ENCODE measurements at regions not wholly inside any gene's neighbourhood (a gene's known extent, or its start where the extent isn't known, plus 50 kb on each side); places are given as distances from the start of the nearest gene placed in this dataset.

GRCh38 chr13:111654531-111654930 lies 334.1 kb downstream of the TEX29 start:
- TF ChIP-seq CTCF (IDR thresholded peaks at IDR 0.05) (no peak), POLR2AphosphoS5 (IDR thresholded peaks at IDR 0.05) (no peak)

Measured in sigmoid colon (tissue), 4 donors.